Keratinocyte (primary cell): ENCODE measurements at regions not wholly inside any gene's neighbourhood (a gene's known extent, or its start where the extent isn't known, plus 50 kb on each side); places are given as distances from the start of the nearest gene placed in this dataset.

Source experiments
- DNase-seq: peaks from one replicate; pipeline ENCODE4 v3.0.0-alpha.2; 2011; ENCODE audit warnings: low read depth, missing footprints, low spot score
- FAIRE-seq: peaks from 2 replicates; lab custom pipeline; 2011; peaks lifted over from hg19 to GRCh38; lab: Jason Lieb, UNC
- H2AFZ ChIP-seq: 2 replicates; pipeline ENCODE4 v1.6.0; 2012; ENCODE audit warnings: low read length, control low read depth, inconsistent platforms; ENCODE audit not compliant: control insufficient read depth
- H3K27ac ChIP-seq: 2 replicates; pipeline ENCODE4 v1.5.1; 2011; ENCODE audit warnings: low read length; ENCODE audit not compliant: control insufficient read depth, insufficient read depth
- H3K27me3 ChIP-seq: 3 replicates; pipeline ENCODE4 v1.6.0; 2011; ENCODE audit warnings: low read length; ENCODE audit not compliant: control insufficient read depth, insufficient read depth; ENCODE audit errors: extremely low read depth
- H3K36me3 ChIP-seq, 2 experiments: 2 replicates in 1 of 2; 3 replicates in 1 of 2; pipeline ENCODE4 v1.5.1; 2011; ENCODE audit warnings: low read length in 2 of 2, mild to moderate bottlenecking in 1 of 2; ENCODE audit not compliant: control insufficient read depth in 2 of 2, insufficient read depth in 2 of 2; ENCODE audit errors: extremely low read depth in 1 of 2
- H3K4me1 ChIP-seq: 3 replicates; pipeline ENCODE4 v1.5.1; 2011; ENCODE audit warnings: low read length; ENCODE audit not compliant: control insufficient read depth, insufficient read depth; ENCODE audit errors: extremely low read depth
- H3K4me2 ChIP-seq: 3 replicates; pipeline ENCODE4 v1.6.0; 2011; ENCODE audit warnings: low read depth, low read length; ENCODE audit not compliant: control insufficient read depth, insufficient read depth; ENCODE audit errors: extremely low read depth
- H3K4me3 ChIP-seq, 3 experiments: fragments of 200-600 bp in 1 of 3; sonication (generic) in 1 of 3; 2 replicates in 2 of 3; 3 replicates in 1 of 3; pipeline ENCODE4 v1.5.1; 2011 to 2016; ENCODE audit warnings: low read length in 3 of 3, mild to moderate bottlenecking in 3 of 3, control low read depth in 2 of 3, inconsistent platforms in 1 of 3, low read depth in 1 of 3, mixed read lengths in 1 of 3, mixed run types in 1 of 3, moderate library complexity in 1 of 3; ENCODE audit not compliant: control insufficient read depth in 2 of 3, insufficient read depth in 2 of 3; ENCODE audit errors: extremely low read depth in 1 of 3
- H3K79me2 ChIP-seq: 2 replicates; pipeline ENCODE4 v1.6.0; 2012; ENCODE audit warnings: low read length; ENCODE audit not compliant: control insufficient read depth, insufficient read depth
- H3K9ac ChIP-seq: 3 replicates; pipeline ENCODE4 v1.6.0; 2011; ENCODE audit warnings: low read length; ENCODE audit not compliant: control insufficient read depth, insufficient read depth; ENCODE audit errors: extremely low read depth
- H3K9me1 ChIP-seq: 3 replicates; pipeline ENCODE4 v1.6.0; 2011; ENCODE audit warnings: low read length; ENCODE audit not compliant: control insufficient read depth, insufficient read depth; ENCODE audit errors: extremely low read depth
- H3K9me3 ChIP-seq: 2 replicates; pipeline ENCODE4 v1.5.1; 2012; ENCODE audit warnings: low read depth, low read length; ENCODE audit not compliant: control insufficient read depth
- H4K20me1 ChIP-seq: 3 replicates; pipeline ENCODE4 v1.6.0; 2011; ENCODE audit warnings: low read length; ENCODE audit not compliant: control insufficient read depth, insufficient read depth; ENCODE audit errors: extremely low read depth
- CTCF ChIP-seq, 3 experiments: IDR thresholded peaks in 1 of 3; conservative IDR thresholded peaks in 1 of 3; optimal IDR thresholded peaks in 1 of 3; 2 replicates in 2 of 3; 3 replicates in 1 of 3; pipeline versions ENCODE3 to v1.5.1; 2011; ENCODE audit warnings: low read length in 3 of 3, mild to moderate bottlenecking in 3 of 3, moderate library complexity in 2 of 3, control low read depth in 1 of 3, inconsistent platforms in 1 of 3; ENCODE audit not compliant: insufficient read depth in 2 of 3; ENCODE audit errors: extremely low read depth in 1 of 3
- EZH2 ChIP-seq: IDR thresholded peaks from one replicate; pipeline ENCODE4 v1.6.1; 2012; ENCODE audit warnings: inconsistent platforms, mild to moderate bottlenecking, low read length, moderate library complexity
- dilution Hi-C: fragments of 300-500 bp; cut with MboI; formaldehyde crosslinking; loops from one replicate; pipeline ENCODE4 v1.7.0; 2020; ENCODE audit warnings: low sequenced_read_pairs; ENCODE audit not compliant: extremely low pct_ligation_motif_present

- no peaks in the 10 kb centered on the region for H3K9me3 ChIP-seq
- no peaks in the 10 kb centered on the region for H3K9me1 ChIP-seq
- TF ChIP-seq EZH2 (no peak), CTCF (optimal IDR thresholded peaks at IDR 0.05 in 1 of 3, IDR thresholded peaks at IDR 0.05 in 1 of 3, conservative IDR thresholded peaks at IDR 0.05 in 1 of 3; ENCODE audit: extremely low read depth in 1 of 3, insufficient read depth in 2 of 3, low read length in 3 of 3) (no peak)
- H3K79me2 ChIP-seq = no peaks in the 10 kb centered on the region
- DNase-seq (no peak), FAIRE-seq (no peak)
- no peaks in the 10 kb centered on the region for H3K27me3 ChIP-seq
- no peak overlapping the region for H2AFZ ChIP-seq
- H3K4me1 ChIP-seq = peaks cover 21% of the 10 kb centered on the region
- no peaks in the 10 kb centered on the region for H4K20me1 ChIP-seq
- dilution Hi-C loops = no loop called here
- no peak overlapping the region for H3K4me3 ChIP-seq
- no peak overlapping the region for H3K9ac ChIP-seq
- no peak overlapping the region for H3K4me2 ChIP-seq
- H3K27ac ChIP-seq = no peak overlapping the region
- no peaks in the 10 kb centered on the region for H3K36me3 ChIP-seq
Measured at GRCh38 chr2:176493909-176494308, 224.7 kb downstream of the MTX2 start.

- H3K79me2 ChIP-seq = no peaks in the 10 kb centered on the region
- FAIRE-seq = no peak
- H4K20me1 ChIP-seq = no peaks in the 10 kb centered on the region
- no peak for DNase-seq
- H3K9me3 ChIP-seq = no peaks in the 10 kb centered on the region
- no peak overlapping the region for H2AFZ ChIP-seq
- H3K4me1 ChIP-seq = peaks cover 21% of the 10 kb centered on the region
- H3K27ac ChIP-seq = no peak overlapping the region
- no peaks in the 10 kb centered on the region for H3K36me3 ChIP-seq
- TF ChIP-seq CTCF (optimal IDR thresholded peaks at IDR 0.05 in 1 of 3, IDR thresholded peaks at IDR 0.05 in 1 of 3, conservative IDR thresholded peaks at IDR 0.05 in 1 of 3; ENCODE audit: extremely low read depth in 1 of 3, insufficient read depth in 2 of 3, low read length in 3 of 3) = no peak
- TF ChIP-seq EZH2 = no peak
- H3K4me3 ChIP-seq = no peak overlapping the region
- H3K9me1 ChIP-seq = no peaks in the 10 kb centered on the region
- H3K4me2 ChIP-seq = no peak overlapping the region
- dilution Hi-C loops = no loop called here
- H3K9ac ChIP-seq = no peak overlapping the region
- H3K27me3 ChIP-seq = no peaks in the 10 kb centered on the region
Measured at GRCh38 chr2:176494949-176495353, 225.7 kb downstream of the MTX2 start.
